ENCODE measurements at regions not wholly inside any gene's neighbourhood (a gene's known extent, or its start where the extent isn't known, plus 50 kb on each side); places are given as distances from the start of the nearest gene placed in this dataset.

GRCh38 chrX:43479070-43479469, 177.0 kb upstream of the MAOA start:
- H3K27me3 ChIP-seq (ENCODE audit: control insufficient read depth, extremely low read depth, insufficient read depth, low read length): no peaks in the 10 kb centered on the region
- H3K9me3 ChIP-seq (ENCODE audit: control insufficient read depth, low read depth, low read length): no peaks in the 10 kb centered on the region
- FAIRE-seq (no peak), DNase-seq (ENCODE audit: low read depth, low spot score) (no peak)
- no peak overlapping the region for H3K4me2 ChIP-seq (ENCODE audit: control insufficient read depth, extremely low read depth, insufficient read depth, low read depth, low read length)
- no peaks in the 10 kb centered on the region for H3K4me1 ChIP-seq (ENCODE audit: control insufficient read depth, extremely low read depth, insufficient read depth, low read length)
- H4K20me1 ChIP-seq (ENCODE audit: control insufficient read depth, extremely low read depth, insufficient read depth, low read length): no peaks in the 10 kb centered on the region
- dilution Hi-C loops (cut with MboI; ENCODE audit: extremely low pct_ligation_motif_present, low sequenced_read_pairs): no loop called here
- H2AFZ ChIP-seq (ENCODE audit: control insufficient read depth, low read length): no peak overlapping the region
- H3K27ac ChIP-seq (ENCODE audit: control insufficient read depth, insufficient read depth, low read length): no peak overlapping the region
- H3K36me3 ChIP-seq (ENCODE audit: control insufficient read depth in 2 of 2, extremely low read depth in 1 of 2, insufficient read depth in 2 of 2, low read length in 2 of 2): no peaks in the 10 kb centered on the region
- H3K4me3 ChIP-seq (ENCODE audit: control insufficient read depth in 2 of 3, extremely low read depth in 1 of 3, insufficient read depth in 2 of 3, low read depth in 1 of 3, low read length in 3 of 3): no peak overlapping the region
- no peak overlapping the region for H3K9ac ChIP-seq (ENCODE audit: control insufficient read depth, extremely low read depth, insufficient read depth, low read length)
- no peak for TF ChIP-seq EZH2 (IDR thresholded peaks at IDR 0.05; ENCODE audit: low read length)
- TF ChIP-seq, protein P1, sequence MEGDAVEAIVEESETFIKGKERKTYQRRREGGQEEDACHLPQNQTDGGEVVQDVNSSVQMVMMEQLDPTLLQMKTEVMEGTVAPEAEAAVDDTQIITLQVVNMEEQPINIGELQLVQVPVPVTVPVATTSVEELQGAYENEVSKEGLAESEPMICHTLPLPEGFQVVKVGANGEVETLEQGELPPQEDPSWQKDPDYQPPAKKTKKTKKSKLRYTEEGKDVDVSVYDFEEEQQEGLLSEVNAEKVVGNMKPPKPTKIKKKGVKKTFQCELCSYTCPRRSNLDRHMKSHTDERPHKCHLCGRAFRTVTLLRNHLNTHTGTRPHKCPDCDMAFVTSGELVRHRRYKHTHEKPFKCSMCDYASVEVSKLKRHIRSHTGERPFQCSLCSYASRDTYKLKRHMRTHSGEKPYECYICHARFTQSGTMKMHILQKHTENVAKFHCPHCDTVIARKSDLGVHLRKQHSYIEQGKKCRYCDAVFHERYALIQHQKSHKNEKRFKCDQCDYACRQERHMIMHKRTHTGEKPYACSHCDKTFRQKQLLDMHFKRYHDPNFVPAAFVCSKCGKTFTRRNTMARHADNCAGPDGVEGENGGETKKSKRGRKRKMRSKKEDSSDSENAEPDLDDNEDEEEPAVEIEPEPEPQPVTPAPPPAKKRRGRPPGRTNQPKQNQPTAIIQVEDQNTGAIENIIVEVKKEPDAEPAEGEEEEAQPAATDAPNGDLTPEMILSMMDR (optimal IDR thresholded peaks at IDR 0.05 in 1 of 3, IDR thresholded peaks at IDR 0.05 in 1 of 3, conservative IDR thresholded peaks at IDR 0.05 in 1 of 3; ENCODE audit: extremely low read depth in 1 of 3, insufficient read depth in 2 of 3, low read length in 3 of 3): no peak
- H3K9me1 ChIP-seq (ENCODE audit: control insufficient read depth, extremely low read depth, insufficient read depth, low read length): no peaks in the 10 kb centered on the region
- no peaks in the 10 kb centered on the region for H3K79me2 ChIP-seq (ENCODE audit: control insufficient read depth, insufficient read depth, low read length)

GRCh38 chrX:43479850-43480249, 176.2 kb upstream of the MAOA start:
- no peaks in the 10 kb centered on the region for H3K27me3 ChIP-seq (ENCODE audit: control insufficient read depth, extremely low read depth, insufficient read depth, low read length)
- no peaks in the 10 kb centered on the region for H4K20me1 ChIP-seq (ENCODE audit: control insufficient read depth, extremely low read depth, insufficient read depth, low read length)
- TF ChIP-seq EZH2 (IDR thresholded peaks at IDR 0.05; ENCODE audit: low read length): no peak
- TF ChIP-seq, protein P1 (optimal IDR thresholded peaks at IDR 0.05 in 1 of 3, IDR thresholded peaks at IDR 0.05 in 1 of 3, conservative IDR thresholded peaks at IDR 0.05 in 1 of 3; ENCODE audit: extremely low read depth in 1 of 3, insufficient read depth in 2 of 3, low read length in 3 of 3): no peak
- no peaks in the 10 kb centered on the region for H3K79me2 ChIP-seq (ENCODE audit: control insufficient read depth, insufficient read depth, low read length)
- dilution Hi-C loops (cut with MboI; ENCODE audit: extremely low pct_ligation_motif_present, low sequenced_read_pairs): no loop called here
- H3K9ac ChIP-seq (ENCODE audit: control insufficient read depth, extremely low read depth, insufficient read depth, low read length): no peak overlapping the region
- no peaks in the 10 kb centered on the region for H3K4me1 ChIP-seq (ENCODE audit: control insufficient read depth, extremely low read depth, insufficient read depth, low read length)
- no peak overlapping the region for H3K4me2 ChIP-seq (ENCODE audit: control insufficient read depth, extremely low read depth, insufficient read depth, low read depth, low read length)
- H3K4me3 ChIP-seq (ENCODE audit: control insufficient read depth in 2 of 3, extremely low read depth in 1 of 3, insufficient read depth in 2 of 3, low read depth in 1 of 3, low read length in 3 of 3): no peak overlapping the region
- H3K36me3 ChIP-seq (ENCODE audit: control insufficient read depth in 2 of 2, extremely low read depth in 1 of 2, insufficient read depth in 2 of 2, low read length in 2 of 2): no peaks in the 10 kb centered on the region
- H3K9me1 ChIP-seq (ENCODE audit: control insufficient read depth, extremely low read depth, insufficient read depth, low read length): no peaks in the 10 kb centered on the region
- no peak overlapping the region for H2AFZ ChIP-seq (ENCODE audit: control insufficient read depth, low read length)
- no peaks in the 10 kb centered on the region for H3K9me3 ChIP-seq (ENCODE audit: control insufficient read depth, low read depth, low read length)
- no peak overlapping the region for H3K27ac ChIP-seq (ENCODE audit: control insufficient read depth, insufficient read depth, low read length)
- FAIRE-seq (no peak), DNase-seq (ENCODE audit: low read depth, low spot score) (no peak)
